Nephron (organoid): ENCODE measurements at regions not wholly inside any gene's neighbourhood (a gene's known extent, or its start where the extent isn't known, plus 50 kb on each side); places are given as distances from the start of the nearest gene placed in this dataset.

ENCODE experiments used
- H3K27ac Mint-ChIP-seq, 3 experiments: 2 replicates each; pipeline ENCODE4 v1.8.0; 2020; ENCODE audit warnings: mixed read lengths in 3 of 3, mild to moderate bottlenecking in 2 of 3, moderate library complexity in 1 of 3
- H3K27me3 Mint-ChIP-seq: 2 replicates; pipeline ENCODE4 v1.8.0; 2021; ENCODE audit warnings: low read depth, mild to moderate bottlenecking, moderate library complexity, mixed read lengths
- H3K36me3 Mint-ChIP-seq: 2 replicates; pipeline ENCODE4 v1.8.0; 2020; ENCODE audit warnings: low read depth, mixed read lengths
- H3K4me1 Mint-ChIP-seq: 2 replicates; pipeline ENCODE4 v1.8.0; 2020; ENCODE audit warnings: mixed read lengths
- H3K4me3 Mint-ChIP-seq, 3 experiments: 2 replicates each; pipeline ENCODE4 v1.8.0; 2020; ENCODE audit warnings: mild to moderate bottlenecking in 3 of 3, mixed read lengths in 3 of 3, moderate library complexity in 2 of 3
- H3K9me3 Mint-ChIP-seq: 2 replicates; pipeline ENCODE4 v1.8.0; 2020; ENCODE audit warnings: mixed read lengths
- CTCF ChIP-seq, 3 experiments: fragments of 200-600 bp; sonication (generic); IDR thresholded peaks; one replicate each; pipeline ENCODE4 v1.5.0; 2021; ENCODE audit warnings: antibody characterized with exemption in 3 of 3; ENCODE audit not compliant: unreplicated experiment in 3 of 3

GRCh38 chr11:100578831-100579311, 108.2 kb upstream of the ARHGAP42 start:
- Mint-ChIP-seq H3K4me3 (no peak overlapping the region), H3K27me3 (no peaks in the 10 kb centered on the region), H3K27ac (no peak overlapping the region), H3K9me3 (no peaks in the 10 kb centered on the region), H3K4me1 (peaks cover 23% of the 10 kb centered on the region), H3K36me3 (no peaks in the 10 kb centered on the region)
- TF ChIP-seq CTCF (IDR thresholded peaks at IDR 0.05; ENCODE audit: unreplicated experiment in 3 of 3) = no peak

- Mint-ChIP-seq H3K9me3 (no peaks in the 10 kb centered on the region), H3K4me1 (peaks cover 18% of the 10 kb centered on the region), H3K27ac (no peak overlapping the region), H3K36me3 (no peaks in the 10 kb centered on the region), H3K27me3 (peaks cover 4% of the 10 kb centered on the region), H3K4me3 (no peak overlapping the region)
- no peak for TF ChIP-seq CTCF (IDR thresholded peaks at IDR 0.05; ENCODE audit: unreplicated experiment in 3 of 3)
These were observed 105.8 kb upstream of the ARHGAP42 start for GRCh38 chr11:100581318-100581717.

- H3K36me3 Mint-ChIP-seq = no peaks in the 10 kb centered on the region
- H3K4me1 Mint-ChIP-seq = no peaks in the 10 kb centered on the region
- H3K27ac Mint-ChIP-seq = no peak overlapping the region
- H3K27me3 Mint-ChIP-seq = peaks cover 7% of the 10 kb centered on the region
- no peak for TF ChIP-seq CTCF (IDR thresholded peaks at IDR 0.05; ENCODE audit: unreplicated experiment in 3 of 3)
- H3K9me3 Mint-ChIP-seq = peaks cover 2% of the 10 kb centered on the region
- no peak overlapping the region for H3K4me3 Mint-ChIP-seq
These were observed 102.7 kb upstream of the ARHGAP42 start for GRCh38 chr11:100584201-100584985.

GRCh38 chr11:100585728-100586127, 101.4 kb upstream of the ARHGAP42 start:
- no peak for TF ChIP-seq CTCF (IDR thresholded peaks at IDR 0.05; ENCODE audit: unreplicated experiment in 3 of 3)
- Mint-ChIP-seq H3K36me3 (no peaks in the 10 kb centered on the region), H3K4me1 (no peaks in the 10 kb centered on the region)

GRCh38 chr11:100586361-100587101, 100.6 kb upstream of the ARHGAP42 start:
- no peaks in the 10 kb centered on the region for H3K4me1 Mint-ChIP-seq
- no peaks in the 10 kb centered on the region for H3K36me3 Mint-ChIP-seq
- peaks cover 8% of the 10 kb centered on the region for H3K9me3 Mint-ChIP-seq
- H3K27ac Mint-ChIP-seq = no peak overlapping the region
- no peak for TF ChIP-seq CTCF (IDR thresholded peaks at IDR 0.05; ENCODE audit: unreplicated experiment in 3 of 3)
- peaks cover 7% of the 10 kb centered on the region for H3K27me3 Mint-ChIP-seq
- H3K4me3 Mint-ChIP-seq = no peak overlapping the region

More at GRCh38 chr11:100585728-100586127, 101.4 kb upstream of the ARHGAP42 start:
- Mint-ChIP-seq H3K27ac (no peak overlapping the region), H3K27me3 (peaks cover 7% of the 10 kb centered on the region), H3K9me3 (peaks cover 8% of the 10 kb centered on the region), H3K4me3 (no peak overlapping the region)
